HAP-1 (cell line): ENCODE measurements at regions not wholly inside any gene's neighbourhood (a gene's known extent, or its start where the extent isn't known, plus 50 kb on each side); places are given as distances from the start of the nearest gene placed in this dataset.
A peak's percentile ranks its signal among the peaks of the same experiment; 100 is the strongest.
"Not testable (repeated sequence)": the region's sequence is repeated elsewhere in the genome, so short reads cannot be mapped to it uniquely, and the experiment has no call there.

Source experiments
- DNase-seq, 2 experiments: peaks; one replicate each; pipeline ENCODE4 v3.0.0-alpha.2; 2016 to 2020; ENCODE audit warnings: low spot score in 2 of 2
- H3K27me3 ChIP-seq: fragments of 250-450 bp; sonication (Bioruptor Pico); 2 replicates; pipeline ENCODE4 v1.5.1; 2020; ENCODE audit warnings: low read depth, mild to moderate bottlenecking, moderate library complexity
- H3K36me3 ChIP-seq: fragments of 250-450 bp; sonication (Bioruptor Pico); replicated peaks from 2 replicates; pipeline ENCODE4 v1.5.1; 2020; ENCODE audit warnings: mild to moderate bottlenecking
- H3K4me1 ChIP-seq: fragments of 250-450 bp; sonication (Bioruptor Pico); 2 replicates; pipeline ENCODE4 v1.5.1; 2020; ENCODE audit warnings: mild to moderate bottlenecking
- H3K4me3 ChIP-seq: fragments of 250-450 bp; sonication (Bioruptor Pico); 2 replicates; pipeline ENCODE4 v1.5.1; 2020; ENCODE audit warnings: mild to moderate bottlenecking, moderate library complexity
- H3K9me3 ChIP-seq: fragments of 250-450 bp; sonication (Bioruptor Pico); 2 replicates; pipeline ENCODE4 v1.5.1; 2020; ENCODE audit warnings: mild to moderate bottlenecking, moderate library complexity
- in situ Hi-C: fragments of 300-500 bp; cut with MboI; formaldehyde crosslinking; loops from 3 replicates; pipeline ENCODE4 v1.14.3; 2020; ENCODE audit warnings: low sequenced_read_pairs, inconsistent platforms, mixed read lengths

GRCh38 chr6:21726676-21727075, 133.1 kb downstream of the SOX4 start:
- in situ Hi-C loops = no loop called here
- no peaks in the 10 kb centered on the region for H3K27me3 ChIP-seq
- H3K9me3 ChIP-seq = no peaks in the 10 kb centered on the region
- H3K4me1 ChIP-seq = peaks cover 4% of the 10 kb centered on the region
- no peak overlapping the region for H3K4me3 ChIP-seq
- no peak for DNase-seq
- no peaks in the 10 kb centered on the region for H3K36me3 ChIP-seq

GRCh38 chr6:21728141-21728540, 134.6 kb downstream of the SOX4 start:
- H3K36me3 ChIP-seq = no peaks in the 10 kb centered on the region
- no peaks in the 10 kb centered on the region for H3K9me3 ChIP-seq
- H3K4me3 ChIP-seq = no peak overlapping the region
- no peaks in the 10 kb centered on the region for H3K27me3 ChIP-seq
- H3K4me1 ChIP-seq = peaks cover 19% of the 10 kb centered on the region
- in situ Hi-C loops = no loop called here
- no peak for DNase-seq

GRCh38 chr6:21729431-21729830, 135.9 kb downstream of the SOX4 start:
- in situ Hi-C loops = no loop called here
- Histone ChIP-seq H3K4me1 (peaks cover 29% of the 10 kb centered on the region), H3K4me3 (no peak overlapping the region), H3K36me3 (no peaks in the 10 kb centered on the region), H3K27me3 (no peaks in the 10 kb centered on the region), H3K9me3 (no peaks in the 10 kb centered on the region)
- DNase-seq = no peak

GRCh38 chr6:21730533-21730932, 137.0 kb downstream of the SOX4 start:
- in situ Hi-C loops = no loop called here
- Histone ChIP-seq H3K9me3 (no peaks in the 10 kb centered on the region), H3K4me1 (peaks cover 29% of the 10 kb centered on the region), H3K36me3 (no peaks in the 10 kb centered on the region), H3K27me3 (no peaks in the 10 kb centered on the region), H3K4me3 (no peak overlapping the region)
- DNase-seq = no peak

- H3K9me3 ChIP-seq = no peaks in the 10 kb centered on the region
- H3K4me3 ChIP-seq = no peak overlapping the region
- no peaks in the 10 kb centered on the region for H3K27me3 ChIP-seq
- peaks cover 29% of the 10 kb centered on the region for H3K4me1 ChIP-seq
- in situ Hi-C loops = no loop called here
- DNase-seq = no peak
- no peaks in the 10 kb centered on the region for H3K36me3 ChIP-seq
Measured at GRCh38 chr6:21731411-21732031, 138.0 kb downstream of the SOX4 start.

- peaks cover 29% of the 10 kb centered on the region for H3K4me1 ChIP-seq
- DNase-seq, H3K36me3 ChIP-seq, H3K4me3 ChIP-seq, in situ Hi-C loops, H3K27me3 ChIP-seq, H3K9me3 ChIP-seq: not testable (repeated sequence)
Measured at GRCh38 chr6:21732032-21732730, 138.6 kb downstream of the SOX4 start.

GRCh38 chr6:21732731-21733130, 139.2 kb downstream of the SOX4 start:
- in situ Hi-C loops = no loop called here
- peaks cover 29% of the 10 kb centered on the region for H3K4me1 ChIP-seq
- peak; percentile 45 to 53 for DNase-seq
- no peaks in the 10 kb centered on the region for H3K9me3 ChIP-seq
- no peaks in the 10 kb centered on the region for H3K36me3 ChIP-seq
- H3K4me3 ChIP-seq = no peak overlapping the region
- no peaks in the 10 kb centered on the region for H3K27me3 ChIP-seq

GRCh38 chr6:21733311-21733710, 139.8 kb downstream of the SOX4 start:
- no peak for DNase-seq
- H3K27me3 ChIP-seq = no peaks in the 10 kb centered on the region
- in situ Hi-C loops = no loop called here
- no peaks in the 10 kb centered on the region for H3K9me3 ChIP-seq
- H3K36me3 ChIP-seq = no peaks in the 10 kb centered on the region
- H3K4me3 ChIP-seq = no peak overlapping the region
- peaks cover 29% of the 10 kb centered on the region for H3K4me1 ChIP-seq

DNA sequence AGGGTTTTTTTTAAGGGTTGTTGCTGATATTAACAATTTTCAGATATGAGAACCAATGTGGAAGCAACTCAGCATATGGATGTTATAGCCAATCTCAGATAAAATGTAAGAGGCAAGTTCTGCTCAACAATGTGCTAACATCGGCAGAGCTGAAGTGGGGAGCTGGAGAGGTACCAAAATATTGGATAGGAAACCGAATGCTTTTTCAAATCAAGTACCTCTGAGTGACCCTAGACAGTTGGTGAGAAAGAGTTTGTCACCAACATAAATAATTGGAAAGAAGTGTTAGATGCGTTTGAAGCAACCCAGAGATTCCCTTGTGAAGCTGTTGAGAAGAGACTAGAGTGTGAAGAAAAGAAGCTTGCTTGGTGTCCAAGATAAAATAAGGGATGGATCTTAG, 140.7 kb downstream of the SOX4 start:
- in situ Hi-C loops = no loop called here

DNA sequence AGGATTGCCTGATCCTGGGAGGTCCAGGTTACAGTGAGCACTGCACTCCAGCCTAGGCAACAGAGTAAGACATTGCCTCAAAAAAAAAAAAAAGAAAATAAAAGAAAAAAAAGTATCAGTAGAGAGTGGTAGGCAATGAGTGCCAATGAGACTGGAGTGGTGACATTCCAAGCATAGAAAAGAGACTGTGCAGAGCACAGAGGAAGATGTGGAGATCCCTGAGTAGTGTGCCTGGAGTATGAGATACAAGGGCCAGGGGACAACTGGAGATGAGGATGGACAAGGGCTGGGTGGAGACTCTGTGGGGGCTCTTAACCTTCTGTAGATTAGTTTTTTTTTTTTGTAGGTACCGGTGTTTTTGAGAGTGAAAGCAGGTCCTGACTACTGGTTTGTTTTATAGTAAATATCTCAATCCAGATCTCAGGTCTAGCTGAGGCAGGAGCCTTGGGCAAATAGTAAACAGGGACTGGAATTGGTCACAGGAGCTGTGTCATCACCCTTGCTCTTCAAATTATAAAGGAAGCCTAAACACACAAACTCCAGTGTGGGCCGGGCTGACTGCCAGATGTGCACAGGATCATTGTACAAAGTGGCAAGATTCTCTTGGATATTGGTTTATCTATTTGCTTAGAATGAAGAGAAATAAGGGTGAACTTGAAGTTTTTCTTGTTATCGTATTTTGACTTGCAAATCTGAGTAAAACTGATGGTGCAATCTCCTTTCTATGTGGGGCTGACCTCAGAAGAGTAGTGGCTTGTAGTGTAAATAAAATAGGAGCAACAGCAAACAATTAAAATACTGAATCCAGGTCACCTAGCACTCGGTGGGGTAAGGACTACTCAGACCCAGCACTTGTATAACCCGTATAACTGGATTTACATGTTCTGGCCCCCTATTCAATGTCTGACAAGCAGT, 144.9 kb downstream of the SOX4 start:
- Histone ChIP-seq H3K9me3 (no peaks in the 10 kb centered on the region), H3K4me3 (no peak overlapping the region), H3K27me3 (no peaks in the 10 kb centered on the region), H3K36me3 (no peaks in the 10 kb centered on the region), H3K4me1 (peaks cover 36% of the 10 kb centered on the region)
- in situ Hi-C loops = no loop called here
- no peak for DNase-seq

More for the DNA sequence above, 140.7 kb downstream of the SOX4 start:
- H3K36me3 ChIP-seq = no peaks in the 10 kb centered on the region
- no peaks in the 10 kb centered on the region for H3K9me3 ChIP-seq
- no peak overlapping the region for H3K4me3 ChIP-seq
- no peak for DNase-seq
- peaks cover 29% of the 10 kb centered on the region for H3K4me1 ChIP-seq
- H3K27me3 ChIP-seq = no peaks in the 10 kb centered on the region

GRCh38 chr6:21739241-21739640, 145.7 kb downstream of the SOX4 start:
- in situ Hi-C loops = no loop called here
- Histone ChIP-seq H3K4me1 (peaks cover 29% of the 10 kb centered on the region), H3K36me3 (no peaks in the 10 kb centered on the region), H3K9me3 (no peaks in the 10 kb centered on the region), H3K4me3 (no peak overlapping the region), H3K27me3 (no peaks in the 10 kb centered on the region)
- no peak for DNase-seq

DNA sequence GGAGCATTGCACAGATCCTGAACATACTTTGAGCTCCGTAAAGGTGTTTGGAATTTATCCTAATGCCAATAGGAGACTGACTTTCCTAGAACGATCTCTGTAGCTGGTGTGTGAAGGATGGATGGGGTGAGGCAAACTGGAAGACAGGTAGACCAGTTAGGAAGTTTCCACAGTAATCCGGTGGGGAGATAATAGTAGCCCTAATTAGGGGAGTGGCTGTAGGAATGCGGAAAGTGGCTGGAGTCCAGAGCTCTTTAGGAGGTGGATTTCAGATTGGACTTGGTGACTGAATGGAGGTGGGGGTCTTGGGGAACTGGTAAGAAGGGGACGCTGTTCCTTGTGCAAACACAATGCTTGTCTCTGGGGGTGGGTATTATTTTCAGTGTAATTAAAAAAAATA, 146.3 kb downstream of the SOX4 start:
- Histone ChIP-seq H3K36me3 (no peaks in the 10 kb centered on the region), H3K4me3 (no peak overlapping the region), H3K27me3 (no peaks in the 10 kb centered on the region), H3K4me1 (peaks cover 29% of the 10 kb centered on the region), H3K9me3 (no peaks in the 10 kb centered on the region)
- in situ Hi-C loops = no loop called here
- peak; percentile 33 to 49 for DNase-seq

DNA sequence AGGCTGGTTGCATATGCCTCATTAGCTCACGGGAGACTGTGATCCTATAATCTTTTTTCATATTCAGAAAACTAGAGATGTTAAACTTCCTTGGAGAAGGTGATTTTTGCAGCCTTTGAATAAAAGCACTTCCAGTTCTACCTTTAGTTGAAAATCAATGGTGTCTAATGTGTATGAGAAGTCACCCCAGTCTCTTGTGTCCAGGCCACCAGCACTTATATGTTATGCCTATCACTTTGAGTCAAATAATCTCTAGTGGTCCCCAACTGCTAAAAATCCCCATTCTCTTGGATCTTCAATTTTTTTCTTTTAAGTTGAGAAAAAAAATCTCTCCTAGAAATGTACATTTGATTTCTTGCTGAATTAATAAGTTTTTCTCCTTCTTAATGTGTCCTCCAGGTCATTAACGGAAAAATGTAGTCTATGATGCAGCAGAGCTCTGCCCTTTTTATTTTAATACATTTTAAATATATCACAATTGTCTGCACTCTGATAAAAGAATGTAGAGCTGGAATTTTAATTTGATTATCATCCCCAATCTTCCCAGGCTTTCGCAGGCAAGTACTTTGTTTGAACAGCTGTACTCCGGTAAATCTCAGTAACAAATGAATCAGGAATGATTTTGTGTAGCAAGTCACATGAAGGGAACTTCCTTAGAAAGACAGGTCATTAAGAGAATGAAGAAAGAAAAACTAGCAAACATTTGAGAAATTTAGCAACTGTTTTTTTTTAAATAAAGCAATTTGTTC, 147.0 kb downstream of the SOX4 start:
- Histone ChIP-seq H3K36me3 (no peaks in the 10 kb centered on the region), H3K4me1 (peaks cover 29% of the 10 kb centered on the region), H3K27me3 (no peaks in the 10 kb centered on the region), H3K4me3 (no peak overlapping the region), H3K9me3 (no peaks in the 10 kb centered on the region)
- in situ Hi-C loops = no loop called here
- peak in 1 of 2 experiments; percentile 80 for DNase-seq
